DMS153 treated with DMSO at 0.1 percent for 48 hours (cell line): ENCODE measurements at regions not wholly inside any gene's neighbourhood (a gene's known extent, or its start where the extent isn't known, plus 50 kb on each side); places are given as distances from the start of the nearest gene placed in this dataset.
"Not testable (repeated sequence)": the region's sequence is repeated elsewhere in the genome, so short reads cannot be mapped to it uniquely, and the experiment has no call there.

Experiments
- DNase-seq: peaks from one replicate; lab custom pipeline; 2025; ENCODE audit not compliant: unreplicated experiment; lab: John Stamatoyannopoulos, UW

DNA sequence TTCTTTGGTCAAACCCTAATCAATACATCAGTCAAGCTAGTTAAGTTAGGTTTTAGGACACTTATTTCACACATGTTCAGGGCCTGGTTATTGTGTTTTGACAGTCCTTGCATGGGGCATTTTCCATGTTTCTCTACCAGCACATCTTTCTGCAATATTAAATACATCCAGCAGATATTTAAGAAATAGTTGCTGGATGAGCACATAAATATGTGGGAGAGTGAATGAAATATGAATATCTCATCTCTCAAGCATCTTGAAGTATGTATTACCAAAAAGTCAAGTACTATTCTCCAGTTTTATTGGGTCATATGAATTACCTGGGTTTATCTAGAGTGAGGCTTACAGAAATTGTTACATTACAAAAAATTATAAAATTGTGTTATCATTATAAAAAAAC lies 621.9 kb upstream of the GJE1 start:
- no peak for DNase-seq

DNA sequence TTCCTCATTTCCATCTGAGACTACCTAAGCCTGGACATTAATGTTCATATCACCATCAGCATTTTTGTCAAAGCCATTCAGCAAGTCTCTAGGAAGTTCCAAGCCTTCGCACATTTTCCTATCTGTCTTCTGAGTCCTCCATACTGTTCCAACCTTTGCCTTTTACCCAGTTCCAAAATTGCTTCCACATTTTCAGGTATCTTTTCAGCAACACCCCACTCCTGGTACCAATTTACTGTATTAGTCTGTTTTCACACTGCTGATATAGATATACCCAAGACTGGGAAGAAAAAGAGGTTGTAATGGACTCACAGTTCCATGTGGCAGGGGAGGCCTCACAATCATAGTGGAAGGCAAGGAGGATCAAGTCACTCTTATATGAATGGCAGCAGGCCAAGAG lies 626.7 kb upstream of the GJE1 start:
- DNase-seq, result not testable (repeated sequence)

DNA sequence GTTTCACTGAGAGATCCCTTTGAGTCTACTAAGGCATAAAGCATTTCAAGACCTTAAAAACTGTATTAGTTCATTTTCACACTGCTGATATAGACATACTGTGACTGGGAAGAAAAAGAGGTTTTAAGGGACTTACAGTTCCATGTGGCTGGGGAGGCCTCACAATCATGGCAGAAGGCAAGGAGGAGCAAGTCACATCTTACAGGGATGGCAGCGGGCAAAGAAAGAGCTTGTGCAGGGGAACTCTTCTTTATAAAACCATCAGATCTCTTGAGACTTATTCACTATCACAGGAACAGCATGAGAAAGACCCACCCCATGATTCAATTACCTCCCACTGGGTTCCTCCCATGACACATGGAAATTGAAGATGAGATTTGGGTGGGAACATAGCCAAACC lies 628.4 kb upstream of the GJE1 start:
- not testable (repeated sequence) for DNase-seq

DNA sequence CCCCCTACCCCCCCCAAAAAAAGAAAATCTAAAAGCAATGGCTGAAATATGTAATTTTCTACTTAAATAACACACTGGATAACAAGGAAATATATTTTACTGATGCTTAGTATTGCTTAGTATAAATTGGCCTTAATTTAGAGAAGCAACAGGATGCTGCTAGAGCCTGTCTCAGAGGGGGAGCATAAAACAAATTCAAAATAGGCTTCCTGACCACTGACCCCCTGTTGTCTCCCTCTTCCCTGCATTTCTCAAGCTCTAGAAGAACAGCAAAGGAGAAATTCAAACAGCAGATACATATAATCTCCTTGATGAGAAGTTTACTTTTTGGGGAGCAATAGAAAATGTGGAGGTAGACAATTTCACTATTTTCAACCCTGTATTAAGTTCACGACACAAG lies 631.1 kb upstream of the GJE1 start:
- no peak for DNase-seq

DNA sequence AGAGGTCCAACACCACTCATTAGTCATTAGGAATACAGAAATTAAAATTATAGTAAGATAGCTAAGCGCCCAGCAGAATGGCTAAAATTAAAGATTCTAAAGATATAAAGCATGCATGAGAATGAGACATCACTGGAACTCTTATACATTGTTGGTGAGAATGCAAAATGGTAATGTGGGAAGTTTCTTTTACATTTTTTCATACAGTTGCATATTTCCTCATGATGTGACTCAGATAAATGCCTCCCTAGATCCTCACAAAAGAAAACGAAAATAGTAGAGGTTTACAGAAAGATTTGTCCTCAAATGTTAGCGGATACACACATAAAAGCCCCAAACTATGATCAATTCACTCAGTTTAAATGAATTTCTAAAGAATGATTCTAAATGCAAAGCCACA lies 633.7 kb upstream of the GJE1 start:
- DNase-seq, result no peak

DNA sequence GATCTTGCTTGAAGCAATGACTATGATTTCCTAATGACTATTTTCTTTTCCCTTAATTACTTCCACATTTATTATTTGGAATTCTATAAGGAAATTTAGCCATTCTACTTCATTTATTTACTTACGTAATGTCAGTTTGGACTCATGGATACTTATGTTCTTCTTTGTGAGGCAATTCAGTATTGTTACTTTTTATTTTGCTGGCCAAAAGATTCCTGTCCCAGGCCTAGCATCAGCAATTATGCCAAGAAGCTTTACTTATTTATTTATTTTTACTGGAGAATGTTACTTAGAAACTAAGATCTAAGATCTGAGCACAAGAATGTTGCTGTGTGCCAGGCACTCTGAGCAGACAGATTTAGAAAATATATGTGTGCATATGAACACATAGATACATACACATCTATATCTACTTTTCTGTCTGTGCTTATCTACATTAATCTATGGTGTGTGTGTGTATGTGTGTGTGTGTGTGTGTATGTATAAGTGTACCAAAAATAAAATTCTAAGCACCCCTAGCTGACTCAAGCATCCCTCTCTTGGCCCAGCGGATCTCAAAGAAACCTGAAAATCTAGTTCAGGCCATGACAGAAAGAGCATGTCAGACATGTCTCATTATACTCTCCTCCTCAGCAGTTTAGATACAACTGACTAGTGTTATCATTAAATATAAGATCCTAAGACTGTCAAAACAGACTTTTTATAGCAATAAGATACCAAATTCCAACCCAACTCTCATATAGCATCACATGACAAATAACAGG lies 640.0 kb upstream of the GJE1 start:
- DNase-seq, result no peak

DNA sequence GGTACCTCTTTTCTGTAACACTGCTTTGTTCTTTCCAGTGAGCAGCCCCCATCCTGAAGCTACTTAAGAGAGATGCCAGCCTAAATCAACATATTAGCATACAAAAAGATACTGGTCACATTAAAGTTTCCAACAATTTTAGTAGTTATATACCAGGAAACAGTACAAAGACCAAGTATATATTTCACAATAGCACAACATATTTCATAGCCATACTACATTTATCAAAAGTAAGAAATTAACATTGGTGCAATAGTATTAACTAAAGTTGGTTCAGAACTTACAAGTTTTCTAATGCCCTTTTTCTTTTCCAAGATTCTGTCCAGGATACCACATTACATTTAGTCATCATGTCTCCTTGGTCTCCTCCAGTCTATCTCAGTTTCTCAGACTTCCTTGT lies 641.0 kb upstream of the GJE1 start:
- no peak for DNase-seq

DNA sequence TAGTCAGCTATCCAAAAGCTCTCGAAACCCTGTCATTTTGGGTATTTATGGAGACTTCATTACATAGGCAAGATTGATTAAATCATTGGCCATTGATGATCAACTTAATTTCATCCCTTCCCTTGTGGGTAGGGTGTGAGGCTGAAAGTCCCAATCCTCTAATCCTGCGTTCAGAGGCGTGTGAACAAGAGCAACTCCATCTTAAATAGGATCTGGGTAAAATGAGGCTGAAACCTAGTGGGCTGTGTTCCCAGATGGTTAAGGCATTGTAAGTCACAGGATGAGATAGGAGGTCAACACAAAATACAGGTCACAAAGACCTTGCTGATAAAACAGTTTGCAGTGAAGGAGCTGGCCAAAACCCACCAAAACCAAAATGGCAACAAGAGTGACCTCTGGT lies 641.7 kb upstream of the GJE1 start:
- no peak for DNase-seq

DNA sequence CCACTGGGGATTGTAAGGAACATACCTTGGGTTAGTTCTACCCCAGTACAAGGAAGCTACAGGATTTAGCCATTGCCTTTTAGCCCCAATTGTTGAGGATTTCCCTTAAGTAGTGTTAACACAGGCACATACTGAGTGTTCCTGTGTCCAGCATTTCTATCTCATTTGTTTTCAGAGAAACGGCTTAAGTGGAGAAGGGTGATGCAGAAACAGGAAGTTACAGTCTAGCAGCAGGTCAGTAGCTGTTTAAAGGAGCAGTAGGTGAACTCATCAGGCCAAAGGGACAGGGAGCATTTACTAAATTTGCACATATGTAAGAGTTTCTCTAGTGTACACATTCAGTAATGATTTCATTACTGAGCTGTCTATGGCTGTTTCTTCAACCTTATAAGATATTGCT lies 644.2 kb upstream of the GJE1 start:
- DNase-seq, result peak; percentile 38

DNA sequence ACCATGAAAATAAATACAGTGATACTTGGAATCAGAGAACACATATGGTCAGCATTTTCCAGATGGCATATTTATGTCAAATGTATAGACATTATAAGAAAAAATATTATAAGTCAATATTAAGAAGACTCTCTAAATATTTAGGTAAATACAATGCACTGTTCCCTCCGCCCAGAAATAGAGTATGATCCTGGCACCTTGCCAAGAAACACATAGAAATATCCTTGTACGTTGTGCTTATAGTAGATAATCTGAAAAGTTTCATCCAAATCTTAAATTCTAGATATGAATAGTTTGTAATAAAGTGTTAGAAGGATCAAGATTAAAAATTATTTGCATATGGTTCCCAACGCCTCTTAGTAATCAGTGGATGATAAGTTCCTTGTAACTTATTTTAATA lies 645.8 kb upstream of the GJE1 start:
- DNase-seq, result no peak

DNA sequence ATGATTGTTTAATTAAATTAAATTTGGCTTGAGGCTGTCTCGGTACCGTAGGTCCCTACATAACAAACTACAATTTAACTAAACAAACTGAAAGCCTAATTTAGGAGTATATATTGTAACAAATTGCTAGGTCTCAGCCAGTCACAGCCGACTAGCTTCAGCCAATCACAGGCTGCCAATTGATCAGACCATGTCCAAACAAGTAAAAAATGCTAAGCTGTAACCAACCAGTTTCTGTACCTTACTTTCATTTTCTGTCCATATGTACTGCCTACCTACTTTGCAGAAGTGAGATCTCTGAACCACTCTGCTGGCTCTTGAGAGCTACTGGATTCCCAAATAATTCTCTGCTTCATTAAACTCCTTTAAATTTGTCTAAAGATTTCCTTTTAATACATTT lies 648.0 kb upstream of the GJE1 start:
- DNase-seq, result no peak

DNA sequence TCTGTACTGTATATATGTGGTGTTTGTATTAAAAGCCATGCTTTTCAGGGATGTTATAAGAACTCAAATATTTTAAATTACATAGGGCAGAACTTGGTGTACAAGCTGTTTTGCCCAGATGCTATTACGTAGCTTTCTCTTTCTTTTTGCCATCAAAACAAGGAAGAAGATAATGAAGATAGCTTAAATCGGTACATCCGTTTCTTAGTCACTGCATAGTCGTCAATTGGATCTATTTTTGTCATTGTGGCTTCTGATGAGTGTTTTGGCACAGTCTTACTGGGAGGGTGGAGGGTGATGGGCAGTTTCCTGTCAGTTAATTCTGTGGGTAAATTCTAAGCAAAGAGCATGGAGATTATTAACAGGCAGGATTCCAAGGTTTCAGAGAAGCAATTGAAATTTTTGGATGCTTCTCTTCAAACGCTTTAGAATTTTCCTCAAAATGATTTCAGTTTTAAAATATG lies 649.1 kb upstream of the GJE1 start:
- peak; percentile 80 for DNase-seq

DNA sequence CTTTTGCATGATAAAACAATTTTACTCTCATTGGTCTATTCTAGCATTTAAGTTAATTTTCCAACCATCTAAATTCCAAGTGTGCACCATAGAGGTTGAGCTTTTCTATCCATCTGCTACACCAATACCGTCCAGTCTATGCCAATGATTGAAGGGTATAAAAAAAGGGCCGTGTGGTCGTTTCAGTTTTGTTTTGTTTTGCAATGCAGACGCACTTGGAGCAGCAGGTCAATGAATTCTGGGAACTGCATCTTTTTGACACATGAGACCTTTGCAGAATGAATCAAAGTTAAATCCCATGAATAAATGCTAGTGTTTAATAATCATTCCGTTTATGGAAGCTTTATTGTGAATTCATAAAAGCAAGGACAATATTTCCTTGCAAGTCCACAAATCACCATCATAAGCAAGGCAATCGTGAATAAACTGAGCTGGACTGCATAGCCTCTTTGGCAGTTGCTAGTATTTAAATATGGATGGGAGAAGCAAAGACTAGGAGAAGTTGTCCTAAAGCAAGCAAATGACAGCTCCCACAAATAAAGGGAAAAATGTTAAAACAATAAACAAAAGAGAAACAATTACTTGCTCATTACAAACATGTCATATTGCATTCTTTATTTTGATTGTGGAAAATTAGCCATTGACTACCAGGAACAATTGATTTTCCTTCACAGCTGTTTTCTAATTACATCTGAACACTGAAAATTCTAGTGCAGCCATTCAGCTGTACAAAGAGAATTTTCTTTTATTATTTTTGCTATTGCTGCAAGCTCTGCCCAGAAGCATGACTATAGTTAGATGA lies 649.7 kb upstream of the GJE1 start:
- DNase-seq, result peak; percentile 50

DNA sequence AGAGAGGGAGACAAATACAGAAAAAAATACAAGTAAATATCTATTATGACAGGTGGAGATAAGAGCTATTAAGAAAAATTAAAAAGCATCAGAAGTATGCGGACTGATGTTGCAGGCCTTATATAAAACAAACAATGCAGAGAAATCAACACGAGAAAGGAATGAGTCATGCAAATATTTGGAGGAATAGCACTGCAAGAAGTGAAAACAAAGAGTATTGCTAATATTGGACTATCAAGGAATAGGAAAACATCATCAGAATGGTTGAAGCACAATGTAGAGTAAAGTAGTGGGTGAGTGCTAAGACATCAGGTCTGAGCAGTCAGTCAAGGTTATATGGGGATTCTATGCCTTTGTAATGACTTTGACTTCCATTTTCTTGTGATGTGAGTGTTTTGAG lies 657.5 kb upstream of the GJE1 start:
- DNase-seq, result no peak

DNA sequence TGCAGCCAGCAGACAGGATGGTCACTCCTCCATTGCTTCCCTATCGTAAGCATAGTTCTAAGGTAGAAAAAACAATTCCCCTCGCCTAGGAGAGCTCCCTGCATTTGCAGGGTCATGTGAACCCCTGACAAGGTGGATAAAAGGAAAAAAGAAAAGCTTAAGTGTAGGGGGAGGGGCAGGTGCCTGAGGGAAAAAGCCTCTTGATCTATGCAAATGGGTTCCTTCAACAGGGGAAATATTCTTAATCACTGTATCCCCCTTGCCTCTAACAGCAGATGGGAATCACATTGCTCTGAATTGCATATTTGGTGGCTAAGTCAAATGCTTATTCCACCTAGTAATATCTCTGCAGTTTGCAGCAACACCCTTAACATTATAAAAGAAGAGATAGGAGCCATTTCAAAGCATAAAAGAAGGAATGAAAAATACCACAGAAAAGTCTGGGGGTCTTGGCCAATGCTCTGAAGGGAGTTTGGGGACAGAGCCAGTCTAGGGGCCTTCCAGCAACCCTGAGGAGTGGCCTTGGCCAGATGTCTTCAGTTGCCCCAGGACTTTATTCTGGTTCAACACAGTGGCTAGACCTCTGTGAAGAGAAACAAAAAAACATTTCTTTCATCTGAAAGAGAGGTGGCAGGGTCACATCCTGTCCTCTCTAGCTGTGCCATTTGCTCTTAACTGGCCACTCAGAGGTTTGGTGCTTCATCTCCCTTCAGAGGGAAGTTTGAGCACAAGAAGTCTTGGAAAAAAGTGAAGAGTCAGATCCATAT lies 660.4 kb upstream of the GJE1 start:
- DNase-seq, result no peak

DNA sequence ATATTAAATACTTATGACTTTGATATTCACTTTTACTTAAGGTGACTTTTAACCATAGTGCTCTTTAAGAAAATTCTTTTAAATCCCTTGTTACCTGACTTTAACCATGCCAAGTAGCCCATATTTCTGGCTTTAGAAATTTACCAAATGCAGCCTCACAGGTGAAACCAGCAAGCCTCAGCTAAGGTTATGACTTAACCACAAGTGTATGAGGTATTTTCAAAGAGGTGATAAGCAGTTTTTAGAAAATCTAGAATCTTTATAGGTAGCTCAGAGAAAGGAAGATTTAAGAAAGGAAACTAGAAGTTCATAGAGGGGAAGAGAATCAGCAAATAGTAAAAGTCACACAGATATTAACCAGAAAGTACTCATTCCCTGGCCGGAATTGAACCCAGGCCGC lies 661.9 kb upstream of the GJE1 start:
- no peak for DNase-seq

DNA sequence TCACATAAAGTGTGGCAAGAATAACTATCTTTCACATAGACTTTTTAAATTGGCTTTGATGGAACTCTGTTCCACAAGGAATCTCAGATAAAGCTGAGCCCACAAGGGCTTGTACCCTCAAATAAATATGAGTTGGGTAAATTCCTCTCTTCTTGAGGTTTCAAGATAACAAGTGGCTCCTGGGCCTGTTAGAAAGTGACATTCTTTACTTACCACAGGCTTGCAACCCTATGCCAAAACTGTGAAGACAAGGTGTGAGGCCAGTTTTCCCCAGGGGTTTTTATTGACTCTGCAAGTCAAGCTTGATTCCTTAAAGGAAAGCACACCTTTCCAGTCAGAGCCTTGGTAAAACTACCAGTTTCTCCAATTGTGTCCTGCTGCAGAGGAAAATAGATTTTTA lies 664.8 kb upstream of the GJE1 start:
- no peak for DNase-seq

DNA sequence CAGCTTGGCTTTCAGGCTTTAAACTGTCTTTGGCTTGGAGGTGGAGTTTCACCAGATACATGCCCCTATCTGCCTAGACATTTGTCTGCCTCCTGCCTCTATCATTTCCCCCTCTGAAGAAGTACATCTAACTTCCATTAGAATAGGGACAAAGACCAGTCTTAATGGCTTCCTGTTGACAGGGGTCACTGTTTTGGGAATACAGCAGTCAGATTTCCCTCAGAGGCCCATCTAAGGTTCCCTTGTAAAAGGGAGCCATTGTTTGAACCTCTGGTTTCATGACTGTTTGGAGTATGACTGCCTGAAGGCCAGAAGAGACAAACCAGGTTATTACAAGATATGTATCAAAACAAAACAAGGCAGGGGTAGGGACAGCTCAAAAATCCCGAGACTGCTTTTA lies 665.7 kb upstream of the GJE1 start:
- no peak for DNase-seq

DNA sequence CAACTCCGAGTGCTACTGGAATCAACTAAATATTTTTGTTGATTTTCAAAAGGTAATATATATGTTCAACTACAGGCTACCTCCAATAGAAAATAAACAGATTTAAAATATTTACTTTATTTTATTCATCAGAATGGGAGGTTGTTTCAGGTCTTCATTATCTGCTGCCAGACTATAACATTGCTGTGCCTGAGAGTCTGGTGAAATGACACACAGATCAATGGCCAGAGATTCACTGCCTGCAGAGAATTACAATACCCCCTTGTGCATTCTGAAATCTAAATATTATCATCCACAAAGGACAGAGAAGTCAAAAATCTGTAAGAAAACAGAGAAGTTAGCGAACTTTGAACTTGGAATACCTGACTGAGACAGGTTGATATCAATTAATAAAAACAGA lies 667.8 kb upstream of the GJE1 start:
- DNase-seq, result peak; percentile 67

DNA sequence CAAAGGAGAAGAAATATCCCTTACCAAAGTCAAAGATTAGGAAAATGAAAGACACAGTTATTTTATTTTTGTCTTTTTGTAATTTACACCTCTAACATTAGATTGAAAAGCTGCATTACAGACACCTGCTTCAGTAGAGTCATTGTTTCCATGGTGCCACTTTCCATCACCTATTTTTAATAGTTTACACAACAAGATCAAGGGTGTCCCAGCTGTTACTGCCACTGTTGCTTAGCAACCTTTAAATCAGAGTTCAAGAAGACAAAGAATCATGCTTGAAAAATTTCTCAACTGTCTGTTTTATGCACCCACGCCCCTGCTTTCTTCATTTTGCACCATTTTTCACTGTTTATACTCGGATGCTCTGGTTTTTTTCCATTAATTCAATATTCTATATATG lies 668.2 kb upstream of the GJE1 start:
- peak; percentile 93 for DNase-seq

DNA sequence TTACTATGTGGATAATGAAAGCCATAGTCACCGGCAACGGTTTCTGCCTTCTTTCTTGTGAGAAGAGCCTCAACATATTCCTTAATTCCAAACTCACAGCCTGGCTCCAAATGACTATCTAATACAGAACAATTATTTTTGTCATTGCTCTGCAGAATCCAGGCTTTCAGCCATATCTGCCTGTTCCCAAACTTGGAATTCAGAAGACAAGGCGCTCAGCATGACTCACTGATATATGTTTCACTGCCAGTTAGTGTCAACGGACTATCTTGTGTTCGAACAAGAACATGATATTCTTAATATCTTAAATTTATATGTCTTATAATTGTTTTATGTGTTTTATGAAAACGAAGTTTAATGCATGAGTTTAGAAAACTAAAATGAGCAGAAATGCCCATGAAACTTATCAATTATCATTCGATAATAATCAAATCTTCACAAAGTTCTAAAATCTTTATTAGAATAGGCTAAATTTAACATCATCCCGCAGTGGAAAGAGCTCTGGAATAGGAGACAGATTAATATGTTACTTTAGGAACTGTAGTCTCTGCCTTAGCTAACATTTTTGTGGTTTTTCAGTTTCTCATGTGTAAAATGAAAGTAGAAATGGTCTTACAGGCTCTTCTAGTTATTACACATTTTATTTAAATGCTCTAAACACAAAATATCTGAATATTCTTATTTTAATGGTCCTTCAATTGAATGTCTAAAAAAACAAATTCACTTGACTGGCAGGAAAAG lies 669.3 kb upstream of the GJE1 start:
- no peak for DNase-seq
